GM19351 (cell line): ENCODE measurements at regions not wholly inside any gene's neighbourhood (a gene's known extent, or its start where the extent isn't known, plus 50 kb on each side); places are given as distances from the start of the nearest gene placed in this dataset.
"Not testable (repeated sequence)": the region's sequence is repeated elsewhere in the genome, so short reads cannot be mapped to it uniquely, and the experiment has no call there.

ENCODE experiments used
- ATAC-seq: cut with Tn5 transposase; IDR thresholded peaks from one replicate; pipeline ENCODE4 v1.9.1; 2021; ENCODE audit warnings: mild to moderate bottlenecking, moderate library complexity; ENCODE audit not compliant: unreplicated experiment

DNA sequence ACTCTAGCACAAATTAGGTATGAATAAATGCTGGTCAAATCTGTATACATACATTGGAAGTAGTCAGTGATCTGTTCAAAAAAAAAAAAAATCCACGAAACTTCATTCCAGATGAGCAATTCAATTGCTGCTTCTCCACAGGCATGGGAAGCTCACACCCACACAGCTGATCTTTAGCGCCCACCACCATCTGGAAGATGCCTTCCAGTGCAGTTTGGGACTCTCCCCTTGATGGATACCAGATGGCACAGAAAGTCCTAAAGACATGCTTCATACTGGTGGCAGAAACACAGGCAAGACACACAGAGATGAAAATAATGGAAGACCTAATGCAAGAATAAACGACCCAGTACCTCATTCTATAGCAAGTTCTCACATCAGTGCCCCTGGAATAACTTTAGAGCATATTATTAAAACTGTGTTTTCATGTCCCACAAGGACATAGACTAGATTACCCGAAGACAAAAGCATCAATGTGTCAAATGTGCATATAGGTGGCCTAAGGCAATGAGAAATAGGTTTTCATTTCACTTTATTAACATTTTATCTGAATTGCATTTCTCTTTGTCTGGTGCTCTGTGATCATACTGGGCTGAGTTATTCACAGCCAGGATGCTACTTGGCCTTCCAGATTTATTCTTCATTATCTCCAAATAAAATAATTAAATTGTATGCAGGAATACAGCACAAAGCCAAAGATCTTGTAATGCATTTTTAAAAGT is 135.4 kb upstream of the TAS2R1 start:
- no peak for ATAC-seq

DNA sequence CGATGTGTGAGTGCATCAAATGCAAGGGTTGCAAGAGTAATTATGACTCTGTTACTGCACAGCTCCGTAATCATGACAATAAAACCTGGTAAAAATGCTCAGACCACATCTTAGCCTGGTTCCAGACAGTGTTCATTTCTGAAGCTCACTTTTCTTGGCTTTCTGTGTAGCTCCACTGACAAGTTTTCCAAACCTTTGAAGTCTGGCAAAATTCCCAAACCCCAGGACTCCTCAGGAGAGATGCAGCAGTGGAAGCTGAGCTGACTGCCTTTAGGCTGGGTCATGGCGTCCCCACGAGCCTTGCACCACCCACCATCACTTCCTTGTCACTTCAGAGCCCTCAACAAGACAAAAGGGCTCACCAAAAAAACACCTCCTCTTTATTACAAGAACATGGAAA is 131.6 kb upstream of the TAS2R1 start:
- ATAC-seq, result no peak

DNA sequence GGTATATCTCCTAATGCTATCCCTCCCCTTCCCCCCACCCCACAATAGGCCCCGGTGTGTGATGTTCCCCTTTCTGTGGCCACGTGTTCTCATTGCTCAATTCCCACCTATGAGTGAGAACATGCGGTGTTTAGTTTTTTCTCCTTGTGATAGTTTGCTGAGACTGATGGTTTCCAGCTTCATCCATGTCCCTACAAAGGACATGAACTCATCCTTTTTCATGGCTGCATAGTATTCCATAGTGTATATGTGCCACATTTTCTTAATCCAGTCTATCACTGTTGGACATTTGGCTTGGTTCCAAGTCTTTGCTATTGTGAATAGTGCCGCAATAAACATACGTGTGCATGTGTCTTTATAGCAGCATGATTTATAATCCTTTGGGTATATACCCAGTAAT is 122.5 kb upstream of the TAS2R1 start:
- not testable (repeated sequence) for ATAC-seq

DNA sequence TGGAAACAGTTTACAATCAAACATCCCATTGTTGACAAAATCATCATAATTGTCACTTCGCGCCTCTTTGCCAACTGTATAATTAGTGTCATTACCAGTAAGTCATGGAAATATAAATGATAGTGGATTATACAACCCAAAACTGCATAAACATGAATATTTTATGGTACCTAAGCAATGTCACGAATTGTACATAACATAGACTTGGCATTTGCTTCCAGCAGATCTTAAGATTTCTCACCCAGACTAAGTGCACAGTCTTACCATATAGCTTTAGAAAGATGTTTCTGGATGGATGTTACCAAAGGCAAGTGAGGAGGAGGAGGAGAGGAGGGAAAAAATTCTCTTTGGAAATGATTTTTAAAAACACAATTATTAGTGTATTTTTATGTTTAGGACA is 113.4 kb upstream of the TAS2R1 start:
- ATAC-seq, result no peak

DNA sequence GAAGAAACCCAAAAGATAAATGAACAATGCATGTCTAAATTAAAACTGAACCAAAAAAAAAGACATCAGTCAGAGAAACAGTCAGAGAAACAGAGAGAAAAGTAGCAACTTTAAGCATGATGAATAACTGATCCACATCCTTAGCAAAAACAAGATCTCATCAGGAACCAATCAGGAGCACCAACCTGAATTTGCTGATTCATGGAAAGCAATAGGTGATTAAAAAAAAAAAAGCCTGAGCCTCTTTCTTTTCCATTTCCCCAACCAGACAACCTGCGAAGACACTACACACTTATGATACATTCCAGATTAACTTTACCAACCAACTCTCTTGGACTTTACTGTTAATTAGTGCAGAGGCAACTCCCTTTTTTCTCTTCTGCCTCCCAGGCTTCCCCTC is 112.7 kb upstream of the TAS2R1 start:
- no peak for ATAC-seq

DNA sequence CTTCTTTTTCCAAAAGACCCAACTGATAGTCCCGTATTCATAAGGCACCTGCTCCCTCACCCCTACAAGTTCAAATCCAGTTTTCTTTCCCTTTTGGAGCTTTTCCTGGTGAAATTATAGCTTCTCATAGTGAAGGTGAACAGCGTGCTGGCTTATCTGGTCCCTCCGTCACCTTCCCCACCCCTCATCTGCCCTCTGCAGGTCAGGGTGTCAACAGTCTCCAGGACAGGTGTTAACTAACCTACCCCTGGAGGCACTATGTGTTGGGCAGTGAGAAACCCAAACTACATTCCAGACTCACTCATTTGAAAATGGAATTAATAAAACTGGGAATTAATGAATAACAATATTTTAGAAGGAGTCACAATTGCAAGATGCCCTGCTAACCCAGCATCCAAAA is 109.0 kb upstream of the TAS2R1 start:
- ATAC-seq, result no peak

DNA sequence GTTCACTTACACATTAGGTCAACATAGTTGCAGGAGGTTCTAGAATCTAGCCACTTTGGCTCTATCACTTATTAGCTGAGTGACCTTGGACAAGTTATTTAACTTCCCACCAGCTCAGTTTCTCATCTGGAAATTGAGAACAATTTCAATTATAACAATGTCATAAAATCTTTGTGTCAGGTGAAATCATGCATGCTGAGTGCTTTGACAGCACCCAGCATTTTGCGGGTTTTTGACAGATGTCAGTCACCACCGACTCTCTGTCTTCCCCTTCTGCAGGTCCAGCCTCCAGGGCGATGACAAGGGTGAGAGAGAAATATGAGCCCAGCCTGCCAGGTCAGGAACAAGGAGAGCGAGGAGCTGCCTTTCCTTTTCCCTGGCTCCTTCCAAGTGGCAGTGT is 107.1 kb upstream of the TAS2R1 start:
- no peak for ATAC-seq

DNA sequence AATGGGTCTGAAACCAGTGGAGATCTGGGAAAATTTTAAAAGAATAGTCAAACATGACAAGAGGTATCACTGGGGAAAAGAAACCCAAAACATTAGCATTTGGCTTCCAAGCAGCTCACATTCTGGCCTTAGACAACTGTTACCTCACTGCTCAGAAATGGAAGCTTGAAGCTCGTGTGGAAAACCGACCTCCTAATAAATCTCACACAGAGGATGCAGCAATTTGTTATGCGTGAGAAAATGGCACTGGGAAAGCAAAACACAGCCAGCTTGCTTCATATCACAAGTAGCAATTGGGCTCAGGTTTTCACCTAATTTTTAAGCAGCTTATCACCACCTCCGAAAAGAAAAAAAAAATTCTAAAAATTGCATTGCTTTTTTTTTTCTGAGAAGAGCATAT is 103.3 kb upstream of the TAS2R1 start:
- no peak for ATAC-seq

DNA sequence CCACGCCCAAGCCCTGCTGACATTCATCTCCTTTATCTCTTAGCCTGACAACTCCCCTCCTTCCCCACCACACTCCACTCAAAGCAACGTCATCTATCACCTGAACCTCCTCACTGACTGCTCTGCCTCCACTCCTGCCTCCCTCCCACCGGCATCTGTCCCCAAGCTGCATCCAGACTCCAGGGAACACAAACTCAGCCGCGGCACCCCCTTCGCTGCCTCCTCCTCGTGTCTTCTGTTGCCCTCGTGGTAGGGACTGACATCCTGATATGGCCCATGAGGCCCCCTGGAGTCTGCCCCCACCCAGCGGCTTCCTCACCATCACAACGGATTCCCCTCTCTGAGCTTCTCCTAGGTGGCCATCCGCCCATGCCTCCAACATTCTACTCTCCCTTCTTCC is 101.0 kb upstream of the TAS2R1 start:
- ATAC-seq, result no peak

DNA sequence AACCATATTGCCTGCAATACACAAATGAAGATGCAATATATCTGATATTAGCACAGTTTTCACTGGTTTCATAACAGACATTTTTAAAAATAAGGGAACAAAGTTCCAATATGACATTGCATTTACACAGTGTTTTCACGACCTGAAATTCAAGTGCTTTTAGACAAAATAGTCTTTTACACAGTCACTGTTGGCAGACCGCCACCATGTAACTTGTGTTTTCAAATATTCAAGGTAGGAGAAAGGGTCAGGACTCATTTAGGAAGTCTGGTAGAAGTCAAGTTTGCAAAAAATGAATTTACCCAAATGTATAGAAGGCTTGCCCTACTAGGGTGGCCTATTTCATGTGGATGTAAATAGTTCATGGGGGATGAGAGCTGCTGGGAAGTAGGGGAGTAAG is 98.1 kb upstream of the TAS2R1 start:
- ATAC-seq, result no peak

DNA sequence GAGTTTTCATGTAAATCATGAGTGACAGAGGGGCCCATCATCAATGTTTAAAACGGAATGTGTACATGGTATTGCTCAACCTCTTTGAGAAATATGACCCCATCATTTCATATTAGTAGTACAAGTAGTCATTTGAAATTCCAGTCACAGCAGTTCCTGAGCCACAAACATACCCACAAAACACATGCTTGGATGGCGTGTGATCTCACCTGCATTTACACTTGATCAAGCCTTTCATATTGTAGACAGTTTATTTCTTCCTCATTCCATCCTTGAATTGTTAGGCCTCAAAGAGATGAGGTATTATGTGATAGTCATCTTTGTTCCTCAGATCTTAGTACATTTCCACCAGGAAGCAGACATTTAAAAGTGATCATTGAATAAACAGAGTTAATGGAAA is 96.8 kb upstream of the TAS2R1 start:
- ATAC-seq, result no peak

DNA sequence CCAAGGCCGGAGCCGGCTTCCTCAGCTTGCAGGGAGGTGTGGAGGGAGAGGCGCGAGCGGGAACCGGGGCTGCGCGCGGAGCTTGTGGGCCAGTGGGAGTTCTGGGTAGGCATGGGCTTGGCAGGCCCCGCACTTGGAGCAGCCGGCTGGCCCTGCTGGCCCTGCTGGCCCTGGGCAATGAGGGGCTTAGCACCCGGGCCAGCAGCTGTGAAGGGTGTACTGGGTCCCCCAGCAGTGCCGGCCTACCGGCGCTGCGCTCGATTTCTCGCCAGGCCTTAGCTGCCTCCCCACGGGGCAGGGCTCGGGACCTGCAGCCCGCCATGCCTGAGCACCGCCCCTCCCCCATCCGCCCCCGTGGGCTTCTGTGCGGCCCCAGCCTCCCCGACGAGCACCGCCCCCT is 95.1 kb upstream of the TAS2R1 start:
- ATAC-seq, result not testable (repeated sequence)

DNA sequence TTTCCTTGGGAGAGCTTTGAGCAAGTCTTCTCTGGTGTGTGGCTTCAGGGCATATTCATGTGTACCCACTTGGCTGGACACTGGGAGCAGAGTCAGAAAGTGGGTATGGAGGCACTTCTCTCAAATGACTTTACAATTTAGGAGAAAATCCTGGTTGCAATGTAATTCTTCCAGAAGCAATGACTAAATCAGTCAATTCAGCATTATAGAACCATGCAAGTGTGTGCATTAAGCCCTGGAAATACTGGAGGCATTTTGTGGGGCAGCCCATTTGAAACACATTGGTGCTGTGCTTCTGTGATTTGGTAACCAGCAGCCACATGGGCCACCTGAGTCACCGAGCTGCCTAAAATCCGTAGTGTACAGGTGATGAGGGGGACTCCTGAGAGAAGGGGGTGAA is 94.6 kb upstream of the TAS2R1 start:
- ATAC-seq, result no peak

DNA sequence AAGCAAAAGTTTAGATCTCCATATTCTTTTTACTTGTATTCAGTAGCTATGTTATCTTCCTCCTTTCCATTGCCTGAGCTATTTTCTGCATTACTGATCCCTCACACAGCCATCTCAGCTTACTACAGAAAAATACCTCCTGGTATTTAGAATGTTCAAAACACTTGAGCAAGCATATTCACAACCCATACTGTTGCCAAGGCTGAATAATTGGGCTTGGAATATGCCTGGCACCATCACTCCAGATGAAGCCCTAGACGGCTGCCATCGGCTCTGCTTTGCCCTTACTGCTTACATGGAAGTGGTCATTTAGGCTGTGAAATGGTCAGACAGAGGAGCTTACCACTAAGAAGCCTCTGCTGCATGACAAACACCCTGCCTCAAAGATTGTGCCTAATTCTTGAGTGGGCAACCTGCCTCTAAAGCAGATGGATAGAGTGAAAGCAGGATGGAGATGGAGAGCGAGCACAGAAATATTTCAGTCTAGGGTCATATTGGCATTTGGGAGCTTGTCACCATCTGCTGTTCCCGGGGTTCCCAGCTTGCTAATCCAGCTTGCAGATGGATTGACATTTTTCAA is 92.5 kb upstream of the TAS2R1 start:
- no peak for ATAC-seq

DNA sequence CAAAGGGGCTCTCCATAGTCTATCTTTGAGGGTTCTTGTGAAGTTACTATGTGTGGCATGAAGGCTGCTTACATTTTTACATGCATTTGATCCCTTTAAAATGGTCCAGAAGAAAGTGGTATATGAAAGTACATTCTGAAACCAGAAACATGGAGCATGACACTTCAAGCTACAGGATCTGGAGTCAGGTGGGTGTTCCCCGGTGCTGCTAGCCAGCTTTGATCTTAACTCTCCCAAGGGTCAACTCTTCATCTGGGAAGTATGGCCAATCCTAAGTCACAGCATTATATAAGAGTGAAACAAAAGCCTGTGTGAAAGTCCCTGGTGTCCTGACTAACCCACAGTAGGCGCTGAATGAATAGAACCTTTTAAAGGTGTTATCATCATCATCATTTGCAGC is 91.0 kb upstream of the TAS2R1 start:
- no peak for ATAC-seq

DNA sequence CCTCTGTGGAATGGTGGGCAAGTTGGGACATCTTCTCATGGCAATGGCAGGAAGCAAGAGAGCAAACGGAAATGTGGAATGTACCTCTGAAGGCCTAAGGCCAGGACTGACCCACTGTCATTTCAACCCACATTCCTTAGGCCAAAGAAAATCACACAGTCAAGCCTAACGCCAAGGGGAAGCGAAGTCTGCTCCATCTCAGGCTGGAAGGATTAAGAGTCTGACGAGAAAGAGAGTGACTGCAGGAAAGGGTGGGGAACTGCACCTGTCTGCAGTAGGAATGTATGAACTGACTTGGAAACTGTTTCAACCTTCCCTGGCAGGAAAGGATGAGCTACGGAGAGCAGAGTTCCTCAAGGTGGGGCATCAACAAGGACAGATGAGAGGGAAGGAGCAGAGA is 90.2 kb upstream of the TAS2R1 start:
- ATAC-seq, result no peak

DNA sequence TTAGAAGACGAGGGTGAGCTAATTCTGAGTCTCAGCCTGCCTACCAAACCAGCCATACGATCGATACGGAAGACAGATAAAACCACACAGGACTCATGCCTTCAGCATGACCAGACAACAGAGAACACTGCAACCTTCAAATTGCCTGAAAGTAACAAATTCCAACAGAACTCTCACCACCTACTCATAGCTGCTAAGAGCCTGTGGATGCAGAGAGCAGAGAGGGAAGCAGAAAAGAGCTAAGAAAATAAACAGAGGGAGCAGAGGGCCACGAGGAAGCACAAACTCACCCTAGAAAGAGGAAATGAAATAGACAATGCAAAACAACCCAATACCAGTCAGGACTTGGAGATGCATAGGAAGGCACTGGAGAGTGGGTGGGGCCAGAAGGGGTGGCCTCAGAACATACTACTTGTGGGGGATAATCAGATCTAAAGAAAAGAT is 86.7 kb upstream of the TAS2R1 start:
- peak; percentile 92 for ATAC-seq

DNA sequence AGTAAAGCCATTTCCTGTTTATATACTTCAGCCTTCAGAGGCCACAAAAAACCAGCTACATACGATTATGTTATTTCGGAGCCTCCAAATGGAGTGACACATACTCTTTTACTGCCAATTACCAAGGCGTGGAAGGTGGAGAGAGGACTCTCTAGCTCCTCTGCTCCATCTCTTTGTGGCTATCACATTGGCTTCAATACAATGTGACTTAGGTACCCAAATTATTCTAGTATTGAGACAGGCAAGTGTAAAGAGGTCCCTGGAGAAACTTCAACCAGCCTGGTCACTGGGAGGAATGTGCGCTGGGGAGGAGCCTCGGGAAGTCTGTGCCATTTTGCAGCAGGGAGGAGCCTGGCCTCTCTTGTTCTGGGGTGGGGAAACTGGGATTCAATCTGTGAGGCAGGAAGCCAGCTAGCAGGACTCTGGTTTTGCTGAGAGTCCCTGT is 85.8 kb upstream of the TAS2R1 start:
- ATAC-seq, result no peak

DNA sequence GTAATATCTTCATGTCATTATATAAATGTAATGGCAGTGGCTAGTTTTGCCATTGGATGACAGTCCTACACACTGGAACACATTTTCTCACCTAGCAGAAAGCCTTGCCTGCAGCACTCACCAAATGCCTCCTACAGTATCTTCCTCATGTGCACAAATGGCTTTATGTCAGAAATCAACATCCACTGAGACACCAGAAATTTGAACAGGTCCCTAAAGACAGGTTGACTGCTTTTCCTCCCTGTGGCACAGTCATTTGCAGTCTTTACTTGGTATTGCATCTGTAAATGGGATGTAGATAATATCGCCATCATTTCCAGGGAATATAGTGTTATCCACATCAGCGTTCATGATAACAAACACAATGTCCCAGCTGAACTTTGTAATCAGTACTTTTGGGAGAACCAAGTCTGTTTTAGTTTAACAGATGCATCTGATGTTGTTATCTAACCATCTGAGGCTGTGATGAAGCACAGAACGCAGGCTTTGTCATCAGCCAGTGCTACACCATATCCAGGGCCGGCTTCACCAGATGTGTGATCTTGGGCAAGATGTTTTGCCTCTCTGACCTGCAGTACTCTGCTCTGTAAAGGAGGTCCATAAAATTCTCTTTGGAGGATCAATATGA is 83.9 kb upstream of the TAS2R1 start:
- ATAC-seq, result no peak

DNA sequence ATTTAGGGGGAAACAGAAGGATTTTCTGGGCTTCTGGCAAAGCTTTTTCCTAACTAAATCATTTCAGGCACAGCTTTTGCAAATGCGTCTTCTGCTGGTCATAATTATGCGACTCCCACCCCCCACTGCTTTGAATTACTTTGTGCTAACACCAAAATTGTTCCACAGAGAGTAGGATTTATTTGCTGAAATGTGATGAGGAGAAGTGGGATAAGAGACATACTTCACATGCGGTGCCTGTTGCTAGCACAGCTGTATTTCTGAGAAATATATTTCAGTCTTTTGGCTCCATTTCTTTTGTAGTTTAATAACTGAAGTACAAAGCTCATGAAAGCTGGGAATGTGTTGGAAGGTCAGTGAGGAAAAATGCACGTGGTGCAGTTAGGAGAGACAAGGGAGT is 83.2 kb upstream of the TAS2R1 start:
- ATAC-seq, result no peak

DNA sequence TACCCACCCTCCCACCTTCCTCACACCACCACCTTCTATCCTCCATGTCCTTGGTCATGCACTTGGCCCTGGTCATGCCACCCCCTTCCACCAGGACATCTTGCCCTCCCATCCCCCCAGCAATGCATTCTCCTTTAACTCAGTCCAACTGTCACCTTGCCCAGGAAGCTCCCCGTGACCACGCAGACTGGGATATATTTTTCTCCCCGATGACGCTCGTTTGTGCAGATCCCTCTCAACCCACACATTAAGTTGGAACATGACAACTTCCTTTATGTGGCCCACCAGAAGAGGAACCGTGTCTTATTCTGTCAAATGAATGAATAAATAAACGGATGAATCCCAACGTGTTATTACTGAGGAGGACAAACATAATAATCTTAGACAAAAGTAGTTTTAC is 82.8 kb upstream of the TAS2R1 start:
- no peak for ATAC-seq

DNA sequence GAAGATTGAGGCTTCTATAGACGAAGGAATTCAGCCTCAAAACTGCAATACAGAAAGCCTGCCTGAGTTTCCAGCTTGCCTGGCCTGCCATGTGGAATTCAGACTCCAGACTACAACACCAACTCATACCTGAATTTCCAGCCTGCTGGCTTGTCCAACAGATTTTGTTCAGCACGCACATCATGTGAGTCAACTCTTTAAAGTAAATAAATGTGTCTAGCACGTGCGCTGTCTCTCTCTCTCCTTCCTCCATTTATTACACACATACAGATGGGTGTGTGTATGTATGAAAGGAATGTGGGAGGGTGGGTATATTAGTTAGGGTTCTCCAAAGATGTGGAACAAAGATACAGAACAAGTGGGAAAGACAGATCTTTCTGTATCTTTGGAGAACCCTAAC is 82.4 kb upstream of the TAS2R1 start:
- ATAC-seq, result no peak
